D721Med (cell line): ENCODE measurements at regions not wholly inside any gene's neighbourhood (a gene's known extent, or its start where the extent isn't known, plus 50 kb on each side); places are given as distances from the start of the nearest gene placed in this dataset.

ENCODE experiments used
- DNase-seq: peaks from one replicate; pipeline ENCODE4 v3.0.0; 2011; ENCODE audit warnings: low spot score; ENCODE audit not compliant: insufficient read length
- FAIRE-seq: peaks from 2 replicates; lab custom pipeline; 2011; peaks lifted over from hg19 to GRCh38; lab: Jason Lieb, UNC
- CTCF ChIP-seq: IDR thresholded peaks from 2 replicates; pipeline ENCODE4 v1.5.1; 2012; ENCODE audit warnings: mild to moderate bottlenecking, control low read depth; ENCODE audit not compliant: insufficient read depth; ENCODE audit errors: missing control alignments

- no peak for FAIRE-seq
- peak; percentile 8 for TF ChIP-seq CTCF
- no peak for DNase-seq
Observed at GRCh38 chr3:22671848-22672247, 531.3 kb upstream of the UBE2E2 start.

GRCh38 chr3:22684739-22685138 is 518.4 kb upstream of the UBE2E2 start:
- FAIRE-seq, result no peak
- no peak for DNase-seq
- no peak for TF ChIP-seq CTCF

GRCh38 chr3:22685597-22685996 is 517.5 kb upstream of the UBE2E2 start:
- no peak for FAIRE-seq
- peak; percentile 43 for TF ChIP-seq CTCF
- DNase-seq, result no peak

- FAIRE-seq (no peak), DNase-seq (no peak)
- no peak for TF ChIP-seq CTCF
Observed at GRCh38 chr3:22691407-22691806, 511.7 kb upstream of the UBE2E2 start.

GRCh38 chr3:22691856-22692628 is 511.1 kb upstream of the UBE2E2 start:
- no peak for TF ChIP-seq CTCF
- DNase-seq (no peak), FAIRE-seq (no peak)

- no peak for TF ChIP-seq CTCF
- DNase-seq, result no peak
- no peak for FAIRE-seq
Observed at GRCh38 chr3:22700876-22701275, 502.3 kb upstream of the UBE2E2 start.

- TF ChIP-seq CTCF, result no peak
- FAIRE-seq, result no peak
- no peak for DNase-seq
Observed at GRCh38 chr3:22704166-22704565, 499.0 kb upstream of the UBE2E2 start.
